Osteocyte (in vitro differentiated cells): ENCODE measurements at regions not wholly inside any gene's neighbourhood (a gene's known extent, or its start where the extent isn't known, plus 50 kb on each side); places are given as distances from the start of the nearest gene placed in this dataset.

Experiments
- DNase-seq: peaks from one replicate; pipeline ENCODE4 v3.0.0; 2021; ENCODE audit warnings: mixed read lengths; ENCODE audit not compliant: unreplicated experiment; ENCODE audit errors: extremely low spot score
- H3K27ac Mint-ChIP-seq: one replicate; pipeline ENCODE4 v1.8.0; 2021; ENCODE audit warnings: mild to moderate bottlenecking, mixed read lengths; ENCODE audit not compliant: unreplicated experiment
- H3K27me3 Mint-ChIP-seq: one replicate; pipeline ENCODE4 v1.8.0; 2021; ENCODE audit warnings: mixed read lengths; ENCODE audit not compliant: unreplicated experiment
- H3K36me3 Mint-ChIP-seq: one replicate; pipeline ENCODE4 v1.8.0; 2021; ENCODE audit warnings: mixed read lengths; ENCODE audit not compliant: unreplicated experiment
- H3K4me1 Mint-ChIP-seq: one replicate; pipeline ENCODE4 v1.8.0; 2021; ENCODE audit warnings: mixed read lengths; ENCODE audit not compliant: unreplicated experiment
- H3K4me3 Mint-ChIP-seq: one replicate; pipeline ENCODE4 v1.8.0; 2021; ENCODE audit warnings: mild to moderate bottlenecking, moderate library complexity, mixed read lengths; ENCODE audit not compliant: unreplicated experiment
- H3K9me3 Mint-ChIP-seq: one replicate; pipeline ENCODE4 v1.8.0; 2021; ENCODE audit warnings: mixed read lengths; ENCODE audit not compliant: unreplicated experiment
- CTCF ChIP-seq: fragments of 200-600 bp; sonication (generic); IDR thresholded peaks from 2 replicates; pipeline ENCODE4 v1.5.0; 2021; ENCODE audit warnings: antibody characterized with exemption, mild to moderate bottlenecking, moderate library complexity

- Mint-ChIP-seq H3K4me1 (peaks cover 13% of the 10 kb centered on the region), H3K27me3 (no peaks in the 10 kb centered on the region), H3K27ac (no peak overlapping the region), H3K9me3 (peaks cover 15% of the 10 kb centered on the region), H3K4me3 (no peak overlapping the region), H3K36me3 (no peaks in the 10 kb centered on the region)
- DNase-seq = no peak
- no peak for TF ChIP-seq CTCF
These were observed 245.7 kb upstream of the RGS18 start for GRCh38 chr1:191912517-191912916.

- H3K4me1 Mint-ChIP-seq = peaks cover 13% of the 10 kb centered on the region
- no peaks in the 10 kb centered on the region for H3K36me3 Mint-ChIP-seq
- no peaks in the 10 kb centered on the region for H3K27me3 Mint-ChIP-seq
- no peak overlapping the region for H3K4me3 Mint-ChIP-seq
- TF ChIP-seq CTCF = no peak
- H3K27ac Mint-ChIP-seq = no peak overlapping the region
- no peak for DNase-seq
- H3K9me3 Mint-ChIP-seq = peaks cover 15% of the 10 kb centered on the region
These were observed 244.8 kb upstream of the RGS18 start for GRCh38 chr1:191913260-191913977.

DNA sequence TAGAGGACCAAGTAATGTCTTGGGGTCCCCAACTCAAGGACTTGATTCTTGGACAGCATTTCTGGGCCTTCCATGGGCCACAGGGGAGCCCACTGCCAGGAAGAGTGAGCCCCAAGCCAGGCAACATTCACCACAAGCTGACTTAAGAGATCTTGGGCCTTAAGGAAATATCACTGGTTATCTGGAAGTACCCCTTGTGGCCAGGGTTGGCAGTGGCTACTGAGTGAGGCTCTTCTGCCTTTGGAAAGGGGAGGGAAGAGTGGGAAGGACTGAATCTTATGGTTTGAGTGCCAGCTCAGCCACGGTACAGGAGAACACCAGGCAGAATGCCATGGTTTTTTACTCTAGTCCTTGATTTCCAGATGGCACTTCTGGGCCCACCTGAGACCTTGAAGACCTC, 228.9 kb upstream of the RGS18 start:
- DNase-seq = no peak
- no peak overlapping the region for H3K4me3 Mint-ChIP-seq
- H3K9me3 Mint-ChIP-seq = peaks cover 21% of the 10 kb centered on the region
- no peaks in the 10 kb centered on the region for H3K4me1 Mint-ChIP-seq
- no peak overlapping the region for H3K27ac Mint-ChIP-seq
- no peak for TF ChIP-seq CTCF
- no peaks in the 10 kb centered on the region for H3K27me3 Mint-ChIP-seq
- no peaks in the 10 kb centered on the region for H3K36me3 Mint-ChIP-seq

DNA sequence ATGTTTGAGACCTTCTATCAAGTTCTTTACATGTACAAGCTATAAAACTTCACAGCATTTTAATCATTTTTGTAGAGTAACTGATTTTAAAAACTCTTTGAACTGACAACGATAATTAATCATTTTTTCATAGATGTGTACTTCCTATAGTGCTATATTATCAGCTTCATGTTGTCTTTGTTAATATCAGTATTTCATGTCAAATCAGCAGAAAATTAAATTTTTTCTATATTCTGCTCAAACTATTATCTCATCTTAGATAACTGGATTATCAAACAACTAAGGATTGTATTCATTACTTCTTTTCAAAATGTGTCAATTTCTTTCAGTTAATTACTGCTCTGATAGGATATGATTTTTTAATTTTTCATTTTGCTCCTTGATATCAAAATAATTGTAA, 214.6 kb upstream of the RGS18 start:
- DNase-seq = no peak
- Mint-ChIP-seq H3K36me3 (no peaks in the 10 kb centered on the region), H3K4me1 (no peaks in the 10 kb centered on the region), H3K4me3 (no peak overlapping the region), H3K27ac (no peak overlapping the region), H3K27me3 (no peaks in the 10 kb centered on the region), H3K9me3 (no peaks in the 10 kb centered on the region)
- TF ChIP-seq CTCF = no peak

DNA sequence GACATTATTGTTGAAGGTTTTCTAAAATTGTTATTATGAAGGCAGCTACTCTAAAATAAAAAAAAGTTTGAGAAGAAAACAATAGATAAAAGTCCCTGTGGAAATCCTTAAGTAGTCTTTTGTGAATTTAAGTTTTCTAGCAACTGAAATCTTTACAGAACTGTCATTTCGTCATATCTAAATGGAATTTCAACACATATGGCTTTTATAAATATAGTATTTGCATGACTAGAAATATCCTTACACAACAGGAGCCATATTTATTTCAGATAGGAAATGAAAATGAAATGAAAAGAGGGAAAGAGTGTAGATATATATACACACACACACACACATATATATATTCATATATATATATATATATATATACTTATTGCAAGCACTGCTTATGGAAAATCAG, 204.7 kb upstream of the RGS18 start:
- DNase-seq = no peak
- no peaks in the 10 kb centered on the region for H3K36me3 Mint-ChIP-seq
- no peak overlapping the region for H3K27ac Mint-ChIP-seq
- no peaks in the 10 kb centered on the region for H3K27me3 Mint-ChIP-seq
- peaks cover 4% of the 10 kb centered on the region for H3K9me3 Mint-ChIP-seq
- no peak overlapping the region for H3K4me3 Mint-ChIP-seq
- H3K4me1 Mint-ChIP-seq = no peaks in the 10 kb centered on the region
- TF ChIP-seq CTCF = no peak
